Suppressor macrophage treated with lipopolysaccharide for 1 hour (primary cell): ENCODE measurements at regions not wholly inside any gene's neighbourhood (a gene's known extent, or its start where the extent isn't known, plus 50 kb on each side); places are given as distances from the start of the nearest gene placed in this dataset.

Experiments
- DNase-seq, 3 donors: peaks; one replicate each; pipeline ENCODE4 v3.0.0-alpha.2; 2020 to 2022

DNA sequence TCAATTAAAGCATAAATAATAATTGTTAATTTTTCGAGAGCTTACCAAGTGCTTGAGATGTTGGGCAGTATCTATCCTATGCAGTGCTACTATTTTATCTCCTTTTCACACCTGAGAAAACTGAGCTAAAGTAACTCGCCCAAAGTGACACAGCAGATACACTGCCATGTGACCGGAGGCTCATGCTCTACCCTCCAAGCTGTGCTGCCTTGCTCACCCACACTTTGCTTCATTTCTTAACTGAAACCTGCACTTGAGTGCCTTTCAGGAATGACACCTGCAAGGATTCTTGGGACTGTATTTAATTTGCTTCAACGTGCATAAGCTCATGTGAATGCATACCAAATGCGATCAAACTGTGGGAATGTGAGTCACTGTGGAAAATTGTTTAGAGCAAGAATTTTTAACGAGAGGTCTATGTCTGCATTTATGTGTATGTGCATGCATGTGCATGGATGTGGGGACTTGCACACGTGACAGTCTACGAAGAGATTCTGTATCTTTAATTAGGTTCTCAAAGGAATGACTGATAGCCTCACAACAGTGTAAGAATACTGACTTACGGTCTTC lies 119.2 kb downstream of the ADCYAP1R1 start:
- DNase-seq: no peak
